Smooth muscle cell (in vitro differentiated cells): ENCODE measurements at regions not wholly inside any gene's neighbourhood (a gene's known extent, or its start where the extent isn't known, plus 50 kb on each side); places are given as distances from the start of the nearest gene placed in this dataset.

Experiments
- DNase-seq: peaks from one replicate; lab custom pipeline; 2025; ENCODE audit not compliant: unreplicated experiment; lab: John Stamatoyannopoulos, UW
- H2AFZ ChIP-seq: fragments of 200-600 bp; sonication (generic); 2 replicates; pipeline ENCODE4 v1.6.0; 2016; ENCODE audit warnings: antibody characterized with exemption, low read depth, mild to moderate bottlenecking
- H3F3A ChIP-seq: fragments of 200-600 bp; sonication (generic); 2 replicates; pipeline ENCODE4 v1.6.0; 2017; ENCODE audit warnings: antibody characterized with exemption, low read depth
- H3K27ac ChIP-seq: fragments of 200-600 bp; sonication (generic); 2 replicates; pipeline ENCODE4 v1.5.1; 2016; ENCODE audit warnings: low read depth, mild to moderate bottlenecking
- H3K27me3 ChIP-seq: fragments of 200-600 bp; sonication (generic); 2 replicates; pipeline ENCODE4 v1.6.1; 2016; ENCODE audit warnings: low read depth, mild to moderate bottlenecking
- H3K36me3 ChIP-seq: fragments of 200-600 bp; sonication (generic); 2 replicates; pipeline ENCODE4 v1.5.1; 2016; ENCODE audit warnings: low read depth
- H3K4me1 ChIP-seq: fragments of 200-600 bp; sonication (generic); 2 replicates; pipeline ENCODE4 v1.5.1; 2016; ENCODE audit warnings: low read depth
- H3K4me2 ChIP-seq: fragments of 200-600 bp; sonication (generic); 2 replicates; pipeline ENCODE4 v1.6.0; 2016; ENCODE audit warnings: mild to moderate bottlenecking
- H3K4me3 ChIP-seq: fragments of 200-600 bp; sonication (generic); 2 replicates; pipeline ENCODE4 v1.5.1; 2016; ENCODE audit warnings: mild to moderate bottlenecking
- H3K79me2 ChIP-seq: fragments of 200-600 bp; sonication (generic); 2 replicates; pipeline ENCODE4 v1.6.0; 2016; ENCODE audit warnings: low read depth, mild to moderate bottlenecking
- H3K9ac ChIP-seq: fragments of 200-600 bp; sonication (generic); 2 replicates; pipeline ENCODE4 v1.6.0; 2016; ENCODE audit warnings: low read depth
- H3K9me3 ChIP-seq: fragments of 200-600 bp; sonication (generic); replicated peaks from 2 replicates; pipeline ENCODE4 v1.5.1; 2016; ENCODE audit warnings: low read depth
- H4K20me1 ChIP-seq: fragments of 200-600 bp; sonication (generic); 2 replicates; pipeline ENCODE4 v1.6.0; 2016; ENCODE audit warnings: low read depth
- CTCF ChIP-seq: fragments of 200-600 bp; sonication (generic); IDR thresholded peaks from 2 replicates; pipeline ENCODE4 v1.5.1; 2017; ENCODE audit warnings: borderline replicate concordance, mild to moderate bottlenecking, antibody characterized with exemption; ENCODE audit not compliant: insufficient read depth, poor library complexity, severe bottlenecking
- WGBS: methylation state at CpG from one replicate; pipeline ENCODE4 v1.1.7; 2016; ENCODE audit warnings: low lambda C conversion rate; 5-methylcytosine and 5-hydroxymethylcytosine counted together

DNA sequence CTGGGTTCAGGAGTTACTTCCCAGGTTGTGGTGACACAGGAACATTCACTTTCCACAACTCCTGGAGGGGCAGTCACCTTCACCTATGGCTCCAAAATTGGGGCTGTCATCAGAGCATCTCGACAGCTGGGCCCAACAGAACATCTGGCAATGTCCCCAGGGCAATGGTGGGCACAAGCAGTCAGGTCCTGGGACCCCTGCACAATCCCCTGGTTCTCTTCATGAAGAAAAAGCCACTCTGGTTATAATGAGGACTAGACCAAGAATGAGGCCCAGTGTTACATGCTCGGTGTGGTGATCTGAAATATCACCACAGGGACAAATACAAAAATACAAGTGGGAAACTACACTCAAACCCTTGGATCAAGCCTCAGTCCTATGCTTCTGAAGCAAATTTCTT, 89.0 kb upstream of the VPREB1 start:
- H3K9ac ChIP-seq, result no peak overlapping the region
- H3K4me3 ChIP-seq, result no peak overlapping the region
- no peaks in the 10 kb centered on the region for H3F3A ChIP-seq
- TF ChIP-seq CTCF, result no peak
- DNase-seq, result no peak
- H3K79me2 ChIP-seq, result no peaks in the 10 kb centered on the region
- no peaks in the 10 kb centered on the region for H3K9me3 ChIP-seq
- H2AFZ ChIP-seq, result no peak overlapping the region
- no peak overlapping the region for H3K4me2 ChIP-seq
- H3K36me3 ChIP-seq, result no peaks in the 10 kb centered on the region
- peaks cover 59% of the 10 kb centered on the region for H3K27me3 ChIP-seq
- H3K4me1 ChIP-seq, result no peaks in the 10 kb centered on the region
- H4K20me1 ChIP-seq, result no peaks in the 10 kb centered on the region
- 52% methylated on average over 2 of the region's 2 CpGs for WGBS
- H3K27ac ChIP-seq, result no peak overlapping the region

- Histone ChIP-seq H3K79me2 (no peaks in the 10 kb centered on the region), H2AFZ (no peak overlapping the region), H3F3A (no peaks in the 10 kb centered on the region), H3K9me3 (no peaks in the 10 kb centered on the region), H4K20me1 (no peaks in the 10 kb centered on the region), H3K4me2 (no peak overlapping the region), H3K4me3 (no peak overlapping the region), H3K36me3 (no peaks in the 10 kb centered on the region), H3K9ac (no peak overlapping the region), H3K27me3 (peaks cover 64% of the 10 kb centered on the region), H3K27ac (no peak overlapping the region), H3K4me1 (no peaks in the 10 kb centered on the region)
- no peak for TF ChIP-seq CTCF
- 27% methylated on average over 2 of the region's 2 CpGs for WGBS
- no peak for DNase-seq
These were observed 89.4 kb upstream of the VPREB1 start for GRCh38 chr22:22155146-22155545.

- Histone ChIP-seq H3K27me3 (peaks cover 67% of the 10 kb centered on the region), H3K4me2 (no peak overlapping the region), H3K4me3 (no peak overlapping the region), H3F3A (no peaks in the 10 kb centered on the region), H4K20me1 (no peaks in the 10 kb centered on the region), H3K4me1 (no peaks in the 10 kb centered on the region), H3K9me3 (no peaks in the 10 kb centered on the region), H2AFZ (no peak overlapping the region), H3K27ac (no peak overlapping the region), H3K36me3 (no peaks in the 10 kb centered on the region), H3K9ac (no peak overlapping the region), H3K79me2 (no peaks in the 10 kb centered on the region)
- TF ChIP-seq CTCF, result no peak
- WGBS, result 77% methylated on average over 1 of the region's 1 CpG
- DNase-seq, result no peak
These were observed 90.5 kb upstream of the VPREB1 start for GRCh38 chr22:22154040-22154439.

DNA sequence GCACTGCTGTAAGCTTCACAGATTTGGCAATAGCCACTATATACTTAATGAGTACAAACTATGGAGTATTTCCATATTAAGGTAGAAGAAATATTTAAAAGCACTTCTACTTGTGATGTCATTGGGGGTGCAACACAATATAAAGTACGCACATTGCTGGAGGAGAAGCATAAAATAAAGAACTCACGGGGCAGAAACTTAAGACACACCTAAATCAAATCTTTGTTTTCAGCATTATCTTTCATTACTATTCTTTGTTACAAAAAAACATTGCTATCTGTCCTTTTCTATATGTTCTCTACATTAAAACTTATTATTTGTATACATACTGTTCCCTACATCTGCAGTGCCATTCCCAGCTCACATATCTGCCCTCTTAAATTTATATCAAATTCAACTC, 93.3 kb upstream of the VPREB1 start:
- TF ChIP-seq CTCF, result no peak
- H3K27ac ChIP-seq, result no peak overlapping the region
- H3K4me1 ChIP-seq, result no peaks in the 10 kb centered on the region
- H3K9me3 ChIP-seq, result no peaks in the 10 kb centered on the region
- H3F3A ChIP-seq, result no peaks in the 10 kb centered on the region
- H3K27me3 ChIP-seq, result peaks cover 76% of the 10 kb centered on the region
- H3K36me3 ChIP-seq, result no peaks in the 10 kb centered on the region
- H3K79me2 ChIP-seq, result no peaks in the 10 kb centered on the region
- no peak for DNase-seq
- H3K4me2 ChIP-seq, result no peak overlapping the region
- no peaks in the 10 kb centered on the region for H4K20me1 ChIP-seq
- no peak overlapping the region for H3K9ac ChIP-seq
- no peak overlapping the region for H3K4me3 ChIP-seq
- no peak overlapping the region for H2AFZ ChIP-seq
- 81% methylated on average over 2 of the region's 2 CpGs for WGBS
